B cell (primary cell): ENCODE measurements at regions not wholly inside any gene's neighbourhood (a gene's known extent, or its start where the extent isn't known, plus 50 kb on each side); places are given as distances from the start of the nearest gene placed in this dataset.

Experiments
- ATAC-seq: fragments of 200-7000 bp; cut with Tn5 transposase; one replicate; pipeline ENCODE4 v1.10.0; 2021; ENCODE audit warnings: low read depth, mild to moderate bottlenecking, moderate number of reproducible peaks, moderate library complexity
- CTCF ChIA-PET: fragments of 350-600 bp; sonication (Branson Sonifier 250); formaldehyde crosslinking; loops from one replicate; lab custom pipeline; 2021; ENCODE audit warnings: antibody characterized with exemption, inconsistent platforms; lab: Charles Lee
- POLR2A ChIA-PET: fragments of 350-600 bp; sonication (Branson Sonifier 250); formaldehyde crosslinking; loops from one replicate; lab custom pipeline; 2021; ENCODE audit warnings: antibody characterized with exemption; lab: Charles Lee
- DNase-seq: peaks from one replicate; pipeline ENCODE4 v3.0.0; 2013
- H2AFZ ChIP-seq: 2 replicates; pipeline ENCODE4 v1.6.1; 2012; ENCODE audit warnings: mild to moderate bottlenecking, low read depth, low read length; ENCODE audit not compliant: insufficient read depth, poor library complexity, severe bottlenecking
- H3K27ac ChIP-seq, 2 donors: 1 replicate in 1 of 2; 2 replicates in 1 of 2; pipeline ENCODE4 v1.5.1; 2012 to 2013; ENCODE audit warnings: low read length in 2 of 2, mild to moderate bottlenecking in 2 of 2, moderate library complexity in 1 of 2
- H3K27me3 ChIP-seq, 4 experiments: fragments of 200-600 bp in 1 of 4; sonication (generic) in 1 of 4; replicated peaks in 1 of 4; 1 replicate in 2 of 4; 2 replicates in 2 of 4; pipeline versions ENCODE4 v1.6.1 to v1.7.0; 2013 to 2016; ENCODE audit warnings: low read length in 3 of 4, mild to moderate bottlenecking in 2 of 4, mixed read lengths in 1 of 4, moderate library complexity in 1 of 4; ENCODE audit not compliant: insufficient read depth in 4 of 4, control insufficient read depth in 3 of 4; ENCODE audit errors: control extremely low read depth in 1 of 4
- H3K36me3 ChIP-seq, 2 experiments: replicated peaks in 1 of 2; 1 replicate in 1 of 2; 2 replicates in 1 of 2; pipeline versions ENCODE4 v1.6.1 to v1.7.1; 2013; ENCODE audit warnings: low read length in 1 of 2; ENCODE audit not compliant: insufficient read depth in 2 of 2, control insufficient read depth in 1 of 2; ENCODE audit errors: control extremely low read depth in 1 of 2, extremely low read depth in 1 of 2
- H3K4me1 ChIP-seq, 2 donors: fragments of 200-600 bp in 1 of 2; sonication (generic) in 1 of 2; 1 replicate in 1 of 2; 2 replicates in 1 of 2; pipeline versions ENCODE4 v1.5.1 to v1.6.1; 2013 to 2017; ENCODE audit warnings: low read length in 2 of 2; ENCODE audit not compliant: control insufficient read depth in 2 of 2, insufficient read depth in 2 of 2
- H3K4me2 ChIP-seq: replicated peaks from 2 replicates; pipeline ENCODE3; 2012; ENCODE audit warnings: mild to moderate bottlenecking, low read depth, low read length; ENCODE audit not compliant: poor library complexity, severe bottlenecking
- H3K4me3 ChIP-seq, 5 experiments: fragments of 200-600 bp in 1 of 5; sonication (generic) in 1 of 5; 1 replicate in 3 of 5; 2 replicates in 2 of 5; pipeline versions ENCODE4 v1.5.1 to v1.7.0; 2011 to 2016; ENCODE audit warnings: low read length in 4 of 5, mild to moderate bottlenecking in 4 of 5, low read depth in 2 of 5, control low read depth in 1 of 5, moderate library complexity in 1 of 5; ENCODE audit not compliant: insufficient read depth in 1 of 5; ENCODE audit errors: control extremely low read depth in 1 of 5, extremely low read depth in 1 of 5
- H3K79me2 ChIP-seq: fragments of 200-600 bp; sonication (generic); one replicate; pipeline ENCODE4 v1.6.0; 2016; ENCODE audit warnings: low read length; ENCODE audit not compliant: control insufficient read depth, insufficient read depth
- H3K9ac ChIP-seq: fragments of 200-600 bp; sonication (generic); 2 replicates; pipeline ENCODE4 v1.6.1; 2017; ENCODE audit warnings: mild to moderate bottlenecking, low read length, moderate library complexity
- H3K9me3 ChIP-seq, 3 donors: one replicate each; pipeline versions ENCODE4 v1.6.1 to v1.7.1; 2013; ENCODE audit warnings: low read length in 2 of 3; ENCODE audit not compliant: control insufficient read depth in 2 of 3, insufficient read depth in 1 of 3; ENCODE audit errors: control extremely low read depth in 1 of 3
- H4K20me1 ChIP-seq: 2 replicates; pipeline ENCODE4 v1.6.0; 2012; ENCODE audit warnings: mild to moderate bottlenecking, low read length; ENCODE audit not compliant: insufficient read depth, control insufficient read depth, poor library complexity, severe bottlenecking
- H3K27ac Mint-ChIP-seq: one replicate; pipeline ENCODE4 v1.8.0; 2021; ENCODE audit warnings: mixed read lengths
- H3K27me3 Mint-ChIP-seq: one replicate; pipeline ENCODE4 v1.8.0; 2021; ENCODE audit warnings: mixed read lengths
- H3K4me1 Mint-ChIP-seq: one replicate; pipeline ENCODE4 v1.8.0; 2021; ENCODE audit warnings: mixed read lengths
- H3K4me3 Mint-ChIP-seq: one replicate; pipeline ENCODE4 v1.8.0; 2021; ENCODE audit warnings: mixed read lengths
- H3K9me3 Mint-ChIP-seq: one replicate; pipeline ENCODE4 v1.8.0; 2022; ENCODE audit warnings: mixed read lengths; ENCODE audit not compliant: insufficient read depth
- EZH2 ChIP-seq: IDR thresholded peaks from 2 replicates; pipeline ENCODE4 v1.6.1; 2012; ENCODE audit warnings: borderline replicate concordance, low read depth, mild to moderate bottlenecking, moderate library complexity, low read length; ENCODE audit not compliant: insufficient read depth, poor library complexity, severe bottlenecking
- WGBS: methylation state at CpG from one replicate; pipeline ENCODE4 v1.1.5; 2013; ENCODE audit warnings: missing lambda C conversion rate; ENCODE audit not compliant: insufficient coverage; 5-methylcytosine and 5-hydroxymethylcytosine counted together
- intact Hi-C: fragments of 100-400 bp; cut with micrococcal nuclease; formaldehyde crosslinking; loops from one replicate; pipeline ENCODE4 v1.10.0; 2022
- TF ChIP-seq, protein P1 (sequence below): fragments of 200-600 bp; IDR thresholded peaks from one replicate; pipeline ENCODE4 v1.8.0; 2022; ENCODE audit warnings: antibody characterized with exemption, mild to moderate bottlenecking

DNA sequence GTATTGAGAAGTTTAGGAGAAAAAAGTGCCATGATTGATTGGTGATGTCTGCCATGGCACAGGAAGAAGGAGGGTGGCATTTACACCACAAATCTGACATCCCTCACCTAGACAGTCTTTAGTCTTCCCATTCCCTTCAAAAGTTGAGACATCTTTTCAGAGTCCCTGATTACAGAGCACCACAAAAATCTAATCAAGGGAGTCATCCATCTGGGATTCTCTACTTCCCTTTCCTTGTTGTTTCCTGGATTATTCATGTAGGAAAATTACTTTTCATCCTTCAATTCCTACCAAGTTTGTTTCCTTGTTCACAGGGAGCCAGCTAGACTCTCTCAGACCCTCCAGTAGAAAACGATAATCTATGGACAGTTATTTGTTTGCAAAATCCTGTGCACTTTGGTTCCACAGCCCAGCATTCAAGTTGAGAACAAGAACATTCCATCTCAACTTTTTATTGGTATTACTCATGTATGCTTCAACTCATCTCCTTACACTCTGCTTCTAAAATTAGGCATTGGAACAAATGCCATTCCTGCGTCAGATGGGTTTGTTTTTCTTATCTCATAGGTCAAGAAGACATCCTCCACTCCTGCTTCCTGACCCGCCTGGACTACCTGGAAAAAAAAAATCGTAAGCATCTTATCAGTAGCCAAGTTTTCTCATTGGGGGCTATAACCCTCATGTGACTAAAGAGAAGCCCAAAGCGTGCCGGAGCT lies 259.9 kb downstream of the FOXO1 start:
- no peak overlapping the region for H3K4me2 ChIP-seq
- POLR2A ChIA-PET: no interaction called here

DNA sequence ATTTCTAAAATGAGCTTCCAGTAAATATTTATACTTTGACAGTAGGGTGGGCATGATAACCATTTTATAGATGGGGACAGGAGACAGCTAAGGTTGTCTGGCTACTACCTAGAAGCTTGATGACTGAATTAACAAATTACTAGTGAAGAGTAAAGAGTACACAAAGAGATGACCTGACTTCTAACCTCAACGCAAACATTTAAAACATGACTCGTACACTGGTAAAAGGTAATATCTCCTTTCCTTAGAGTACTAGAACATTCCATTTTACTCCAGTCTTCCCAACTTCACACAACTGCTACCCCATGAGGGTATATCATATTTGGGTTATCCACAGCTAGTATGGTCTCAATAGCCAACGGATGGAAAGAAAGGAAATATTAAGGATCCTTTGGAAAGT lies 258.9 kb downstream of the FOXO1 start:
- TF ChIP-seq, protein P1, sequence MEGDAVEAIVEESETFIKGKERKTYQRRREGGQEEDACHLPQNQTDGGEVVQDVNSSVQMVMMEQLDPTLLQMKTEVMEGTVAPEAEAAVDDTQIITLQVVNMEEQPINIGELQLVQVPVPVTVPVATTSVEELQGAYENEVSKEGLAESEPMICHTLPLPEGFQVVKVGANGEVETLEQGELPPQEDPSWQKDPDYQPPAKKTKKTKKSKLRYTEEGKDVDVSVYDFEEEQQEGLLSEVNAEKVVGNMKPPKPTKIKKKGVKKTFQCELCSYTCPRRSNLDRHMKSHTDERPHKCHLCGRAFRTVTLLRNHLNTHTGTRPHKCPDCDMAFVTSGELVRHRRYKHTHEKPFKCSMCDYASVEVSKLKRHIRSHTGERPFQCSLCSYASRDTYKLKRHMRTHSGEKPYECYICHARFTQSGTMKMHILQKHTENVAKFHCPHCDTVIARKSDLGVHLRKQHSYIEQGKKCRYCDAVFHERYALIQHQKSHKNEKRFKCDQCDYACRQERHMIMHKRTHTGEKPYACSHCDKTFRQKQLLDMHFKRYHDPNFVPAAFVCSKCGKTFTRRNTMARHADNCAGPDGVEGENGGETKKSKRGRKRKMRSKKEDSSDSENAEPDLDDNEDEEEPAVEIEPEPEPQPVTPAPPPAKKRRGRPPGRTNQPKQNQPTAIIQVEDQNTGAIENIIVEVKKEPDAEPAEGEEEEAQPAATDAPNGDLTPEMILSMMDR: no peak
- TF ChIP-seq EZH2: no peak
- WGBS: no CpG with 5 or more reads among the region's 3 CpGs
- Histone ChIP-seq H3K4me3 (no peak overlapping the region), H3K9ac (no peak overlapping the region), H4K20me1 (no peaks in the 10 kb centered on the region), H3K4me2 (no peak overlapping the region), H3K4me1 (peaks cover 5 to 10% of the 10 kb centered on the region in 2 donors), H3K27me3 (no peaks in the 10 kb centered on the region), H3K9me3 (peaks cover 1 to 5% (median 5%) of the 10 kb centered on the region in 3 donors), H3K79me2 (no peaks in the 10 kb centered on the region), H3K27ac (no peak overlapping the region), H3K36me3 (no peaks in the 10 kb centered on the region), H2AFZ (no peak overlapping the region)
- no peak overlapping the region for H3K4me3 Mint-ChIP-seq
- H3K4me1 Mint-ChIP-seq: peaks cover 16% of the 10 kb centered on the region
- no peak for ATAC-seq
- H3K27me3 Mint-ChIP-seq: no peaks in the 10 kb centered on the region
- no peak overlapping the region for H3K27ac Mint-ChIP-seq
- CTCF ChIA-PET: interaction anchor here (1.6 kb wide), 1 partner anchor 275 kb away, joined by 3 read pairs; no protein-coding TSS in a partner anchor
- intact Hi-C loops: no loop called here
- no peaks in the 10 kb centered on the region for H3K9me3 Mint-ChIP-seq
- DNase-seq: no peak
- POLR2A ChIA-PET: interaction anchor here (0.5 to 1.5 kb wide), 3 partner anchors 27 to 267 kb away, joined by 3 to 6 read pairs (median 5); no protein-coding TSS in a partner anchor

More for the DNA sequence above, 259.9 kb downstream of the FOXO1 start:
- Mint-ChIP-seq H3K27me3 (no peaks in the 10 kb centered on the region), H3K27ac (no peak overlapping the region), H3K4me1 (peaks cover 26% of the 10 kb centered on the region), H3K9me3 (no peaks in the 10 kb centered on the region), H3K4me3 (no peak overlapping the region)
- TF ChIP-seq, protein P1: no peak
- no peak for TF ChIP-seq EZH2
- no peak overlapping the region for H3K9ac ChIP-seq
- intact Hi-C loops: no loop called here
- DNase-seq (no peak), ATAC-seq (no peak)
- no peak overlapping the region for H3K4me3 ChIP-seq
- H3K27ac ChIP-seq: no peak overlapping the region
- no peak overlapping the region for H2AFZ ChIP-seq
- CTCF ChIA-PET: interaction anchor here (1.6 kb wide), 1 partner anchor 18 kb away, joined by 4 read pairs; no protein-coding TSS in a partner anchor
- no peaks in the 10 kb centered on the region for H3K36me3 ChIP-seq
- no peaks in the 10 kb centered on the region for H3K79me2 ChIP-seq
- H3K27me3 ChIP-seq: no peaks in the 10 kb centered on the region
- H3K9me3 ChIP-seq: peaks cover 1 to 5% (median 5%) of the 10 kb centered on the region in 3 donors
- 94% methylated on average over 6 of the region's 6 CpGs for WGBS
- no peaks in the 10 kb centered on the region for H4K20me1 ChIP-seq
- H3K4me1 ChIP-seq: peaks cover 15 to 18% of the 10 kb centered on the region in 2 donors
